Mammary epithelial cell (primary cell): ENCODE measurements at regions not wholly inside any gene's neighbourhood (a gene's known extent, or its start where the extent isn't known, plus 50 kb on each side); places are given as distances from the start of the nearest gene placed in this dataset.
"Not testable (repeated sequence)": the region's sequence is repeated elsewhere in the genome, so short reads cannot be mapped to it uniquely, and the experiment has no call there.

Experiments used
- CTCF ChIP-seq, 2 donors: IDR thresholded peaks in 1 of 2; conservative IDR thresholded peaks in 1 of 2; 2 replicates each; pipeline ENCODE4 v1.5.1; 2011 to 2012; ENCODE audit warnings: inconsistent platforms in 2 of 2, low read length in 2 of 2, mild to moderate bottlenecking in 2 of 2, control low read depth in 1 of 2, low read depth in 1 of 2; ENCODE audit not compliant: insufficient read depth in 1 of 2; ENCODE audit errors: extremely low read depth in 1 of 2
- EZH2 ChIP-seq: IDR thresholded peaks from 2 replicates; pipeline ENCODE4 v1.6.1; 2012; ENCODE audit warnings: low read length, inconsistent platforms, borderline replicate concordance

GRCh38 chr18:46200178-46201055, 96.2 kb downstream of the HAUS1 start:
- not testable (repeated sequence) for TF ChIP-seq CTCF (conservative IDR thresholded peaks at IDR 0.05 in 1 of 2, IDR thresholded peaks at IDR 0.05 in 1 of 2; ENCODE audit: extremely low read depth in 1 of 2, insufficient read depth in 1 of 2, low read depth in 1 of 2, low read length in 2 of 2); EZH2
